ENCODE measurements at regions not wholly inside any gene's neighbourhood (a gene's known extent, or its start where the extent isn't known, plus 50 kb on each side); places are given as distances from the start of the nearest gene placed in this dataset.
"Not testable (repeated sequence)": the region's sequence is repeated elsewhere in the genome, so short reads cannot be mapped to it uniquely, and the experiment has no call there.

DNA sequence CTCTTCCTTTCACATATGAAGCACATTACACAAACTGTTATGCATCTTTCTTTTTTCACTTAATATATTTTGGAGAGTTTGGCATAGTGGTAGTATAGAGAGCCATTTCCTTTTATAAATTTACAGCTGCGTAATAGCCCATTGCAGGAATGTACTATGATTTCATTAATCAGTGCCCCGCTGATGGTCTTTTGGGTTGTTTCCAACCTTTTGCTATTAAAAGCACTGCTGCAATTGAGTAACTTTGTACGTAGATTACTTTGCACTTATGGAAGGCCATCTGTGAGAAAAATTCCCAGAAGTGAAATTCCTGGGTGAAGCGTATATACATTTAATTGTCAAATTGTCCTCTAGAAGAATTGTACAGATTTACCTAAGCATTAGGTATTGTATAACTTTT is 565.3 kb upstream of the ZNF804A start:
- in situ Hi-C loops (cut with HindIII; ENCODE audit: low pct_unique_long_range_greater_than_20kb, low sequenced_read_pairs), result no loop called here
- no peak for DNase-seq (ENCODE audit: low read depth, low spot score)

DNA sequence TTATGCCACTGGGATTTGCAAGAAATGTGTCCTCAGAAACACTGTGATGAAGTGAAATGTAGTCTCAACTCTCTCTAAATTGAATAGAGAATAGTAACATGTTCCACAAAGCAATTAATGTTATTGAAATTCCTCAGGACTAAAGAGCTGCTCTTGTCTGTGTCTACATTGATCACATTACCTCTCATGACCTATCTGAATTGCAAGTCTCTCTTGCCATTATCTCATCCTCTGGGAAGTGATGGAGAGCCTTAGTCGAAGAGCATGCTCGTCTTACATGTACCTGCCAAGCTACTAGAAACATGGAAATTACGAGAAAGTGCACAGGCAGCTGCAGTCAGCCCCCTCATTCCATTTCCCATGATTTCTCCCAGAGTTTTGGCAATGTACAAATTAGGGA is 561.1 kb upstream of the ZNF804A start:
- in situ Hi-C loops (cut with HindIII; ENCODE audit: low pct_unique_long_range_greater_than_20kb, low sequenced_read_pairs), result no loop called here

DNA sequence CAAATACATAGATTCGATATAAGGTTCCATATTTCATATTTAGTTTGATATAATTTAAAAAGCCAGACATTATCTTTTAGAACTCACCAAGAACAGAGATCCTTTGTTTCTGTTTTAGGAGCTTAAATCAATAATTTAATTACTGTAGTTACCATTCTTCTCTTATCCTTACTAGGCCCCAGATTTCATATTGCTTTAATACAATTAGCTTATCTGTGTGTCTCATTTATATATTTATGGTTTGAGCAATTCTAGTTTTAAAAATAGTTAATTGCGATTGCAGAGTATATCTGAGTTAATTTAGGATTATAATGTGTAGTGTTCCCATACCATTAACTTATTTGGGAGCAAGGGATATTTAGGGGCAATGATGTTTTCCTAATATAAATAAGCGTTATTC is 558.8 kb upstream of the ZNF804A start:
- in situ Hi-C loops (cut with HindIII; ENCODE audit: low pct_unique_long_range_greater_than_20kb, low sequenced_read_pairs), result no loop called here
- no peak for DNase-seq (ENCODE audit: low read depth, low spot score)

More for the DNA sequence above, 561.1 kb upstream of the ZNF804A start:
- no peak for DNase-seq (ENCODE audit: low read depth, low spot score)

DNA sequence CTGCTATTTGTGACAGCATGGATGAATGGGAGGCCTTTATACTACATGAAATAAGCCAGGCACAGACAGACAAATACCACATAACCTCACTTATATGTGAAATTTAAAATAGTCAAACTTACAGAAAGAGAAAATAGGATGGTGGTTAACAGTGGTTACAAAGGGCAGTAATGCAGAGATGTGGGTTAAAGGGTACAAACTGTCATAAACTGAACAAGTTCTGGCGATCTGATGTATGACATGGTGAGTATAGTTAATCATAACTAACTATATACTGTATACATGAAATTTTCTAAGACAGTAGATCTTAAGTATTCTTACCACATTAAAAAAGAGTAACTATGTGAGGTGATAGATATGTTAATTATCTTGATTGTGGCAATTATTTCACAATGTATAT is 558.1 kb upstream of the ZNF804A start:
- in situ Hi-C loops (cut with HindIII; ENCODE audit: low pct_unique_long_range_greater_than_20kb, low sequenced_read_pairs), result no loop called here

GRCh38 chr2:184041077-184041476 is 557.3 kb upstream of the ZNF804A start:
- no peak for DNase-seq (ENCODE audit: low read depth, low spot score)
- in situ Hi-C loops (cut with HindIII; ENCODE audit: low pct_unique_long_range_greater_than_20kb, low sequenced_read_pairs), result no loop called here

More for the DNA sequence above, 558.1 kb upstream of the ZNF804A start:
- no peak for DNase-seq (ENCODE audit: low read depth, low spot score)

DNA sequence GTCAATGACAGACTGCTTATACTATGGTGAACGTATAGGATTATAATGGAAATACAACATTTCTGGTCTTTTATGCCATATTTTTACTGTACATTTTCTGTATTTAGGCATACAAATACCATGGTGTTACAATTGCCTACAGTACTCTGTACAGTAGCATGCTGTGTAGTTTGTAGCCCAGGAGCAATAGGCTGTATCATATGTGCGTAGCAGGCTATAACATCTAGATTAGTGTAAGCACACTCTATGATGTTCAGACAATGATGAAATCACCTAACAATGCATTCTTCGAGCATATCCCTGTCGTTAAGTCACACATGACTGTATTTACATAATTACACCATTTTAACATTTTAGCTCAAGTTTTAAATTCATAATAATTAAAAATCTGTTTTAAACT is 556.6 kb upstream of the ZNF804A start:
- no peak for DNase-seq (ENCODE audit: low read depth, low spot score)
- in situ Hi-C loops (cut with HindIII; ENCODE audit: low pct_unique_long_range_greater_than_20kb, low sequenced_read_pairs), result no loop called here

DNA sequence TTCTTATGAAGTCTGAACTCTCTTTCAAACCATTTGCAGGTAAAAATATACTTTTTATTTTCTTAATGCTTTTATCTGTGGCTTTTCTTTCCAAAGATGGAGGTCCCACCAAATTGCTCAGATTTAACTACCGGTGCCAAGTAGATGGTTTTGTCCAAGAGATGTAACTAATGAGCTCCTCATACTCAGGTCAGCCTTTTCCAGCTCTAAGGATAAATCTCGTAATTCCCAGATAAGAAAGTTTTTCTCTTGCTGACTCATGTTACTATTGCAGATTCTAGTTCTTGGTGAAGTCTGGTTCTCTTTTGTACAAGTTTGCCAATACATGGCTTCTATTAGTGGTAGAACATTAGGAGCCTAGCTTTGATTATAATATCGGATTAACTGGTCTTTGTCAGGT is 550.8 kb upstream of the ZNF804A start:
- no peak for DNase-seq (ENCODE audit: low read depth, low spot score)
- in situ Hi-C loops (cut with HindIII; ENCODE audit: low pct_unique_long_range_greater_than_20kb, low sequenced_read_pairs), result no loop called here

DNA sequence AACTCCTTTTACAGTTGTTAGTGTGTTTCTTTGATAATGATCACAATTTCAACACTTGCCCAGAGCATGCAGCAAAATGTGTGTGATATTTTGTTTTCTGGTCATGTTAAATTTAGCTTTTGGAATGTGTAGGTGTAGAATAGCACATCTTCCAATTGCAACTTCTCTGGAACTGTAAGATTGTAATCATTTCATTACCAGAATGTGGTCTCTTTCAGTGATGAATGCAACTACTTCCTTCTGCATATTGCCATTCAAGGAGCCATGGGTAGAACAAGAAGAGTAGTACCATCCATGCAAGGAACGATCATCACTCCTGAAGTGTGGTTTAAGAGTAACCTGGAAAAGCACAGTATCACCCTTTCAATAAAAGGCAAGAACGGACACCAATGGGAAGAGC is 548.8 kb upstream of the ZNF804A start:
- in situ Hi-C loops (cut with HindIII; ENCODE audit: low pct_unique_long_range_greater_than_20kb, low sequenced_read_pairs), result no loop called here
- no peak for DNase-seq (ENCODE audit: low read depth, low spot score)

- in situ Hi-C loops (cut with HindIII; ENCODE audit: low pct_unique_long_range_greater_than_20kb, low sequenced_read_pairs), result no loop called here
- no peak for DNase-seq (ENCODE audit: low read depth, low spot score)
Observed at GRCh38 chr2:184053326-184053725, 545.0 kb upstream of the ZNF804A start.

GRCh38 chr2:184054419-184054818 is 543.9 kb upstream of the ZNF804A start:
- in situ Hi-C loops (cut with HindIII; ENCODE audit: low pct_unique_long_range_greater_than_20kb, low sequenced_read_pairs); DNase-seq (ENCODE audit: low read depth, low spot score): not testable (repeated sequence)

- in situ Hi-C loops (cut with HindIII; ENCODE audit: low pct_unique_long_range_greater_than_20kb, low sequenced_read_pairs), result no loop called here
- no peak for DNase-seq (ENCODE audit: low read depth, low spot score)
Observed at GRCh38 chr2:184057910-184058309, 540.4 kb upstream of the ZNF804A start.

GRCh38 chr2:184060268-184060667 is 538.1 kb upstream of the ZNF804A start:
- in situ Hi-C loops (cut with HindIII; ENCODE audit: low pct_unique_long_range_greater_than_20kb, low sequenced_read_pairs); DNase-seq (ENCODE audit: low read depth, low spot score): not testable (repeated sequence)

- in situ Hi-C loops (cut with HindIII; ENCODE audit: low pct_unique_long_range_greater_than_20kb, low sequenced_read_pairs), result no loop called here
- peak; percentile 30 for DNase-seq (ENCODE audit: low read depth, low spot score)
Observed at GRCh38 chr2:184067502-184067901, 530.8 kb upstream of the ZNF804A start.

- DNase-seq (ENCODE audit: low read depth, low spot score), result no peak
- in situ Hi-C loops (cut with HindIII; ENCODE audit: low pct_unique_long_range_greater_than_20kb, low sequenced_read_pairs), result no loop called here
Observed at GRCh38 chr2:184072470-184072869, 525.9 kb upstream of the ZNF804A start.

DNA sequence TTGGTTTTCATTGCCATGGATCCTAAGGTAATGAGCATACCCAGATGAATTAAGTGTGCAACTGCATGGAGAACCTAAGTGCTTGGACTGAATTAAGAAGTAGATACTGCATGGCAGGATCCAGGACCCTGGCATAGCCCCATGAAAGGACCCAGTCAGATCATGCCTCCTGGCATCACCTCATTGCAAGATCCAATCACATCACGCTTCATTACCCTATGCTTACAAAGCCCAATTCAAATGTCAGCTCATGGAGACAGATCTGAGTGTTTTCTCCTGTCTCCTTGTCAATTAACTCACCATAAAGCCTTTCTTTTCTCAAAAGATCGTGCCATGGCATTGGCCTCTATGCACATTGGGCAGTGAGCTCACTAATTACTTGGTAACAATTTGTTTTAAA is 519.8 kb upstream of the ZNF804A start:
- in situ Hi-C loops (cut with HindIII; ENCODE audit: low pct_unique_long_range_greater_than_20kb, low sequenced_read_pairs), result no loop called here
- DNase-seq (ENCODE audit: low read depth, low spot score), result no peak

GRCh38 chr2:184091456-184091855 is 506.9 kb upstream of the ZNF804A start:
- in situ Hi-C loops (cut with HindIII; ENCODE audit: low pct_unique_long_range_greater_than_20kb, low sequenced_read_pairs), result no loop called here
- DNase-seq (ENCODE audit: low read depth, low spot score), result no peak

- in situ Hi-C loops (cut with HindIII; ENCODE audit: low pct_unique_long_range_greater_than_20kb, low sequenced_read_pairs), result no loop called here
- no peak for DNase-seq (ENCODE audit: low read depth, low spot score)
Observed at GRCh38 chr2:184113696-184114403, 484.5 kb upstream of the ZNF804A start.

DNA sequence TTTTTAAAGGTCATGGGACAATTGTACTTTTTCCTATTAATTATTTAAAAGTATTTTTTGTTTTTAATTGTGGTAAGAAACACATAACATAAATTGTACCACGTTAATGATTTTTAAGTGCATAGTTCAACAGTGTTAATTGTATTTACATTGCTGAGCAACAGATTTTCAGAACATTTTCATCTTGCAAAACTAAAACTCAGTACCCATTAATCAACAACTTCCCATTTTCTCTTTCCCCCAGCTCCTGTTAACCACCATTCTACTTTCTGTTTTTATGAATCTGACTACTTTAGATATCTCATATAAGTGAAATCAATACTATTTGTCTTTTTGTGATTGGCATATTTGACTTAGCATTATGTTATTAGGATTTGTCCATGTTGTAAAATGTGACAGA is 483.9 kb upstream of the ZNF804A start:
- DNase-seq (ENCODE audit: low read depth, low spot score), result no peak
- in situ Hi-C loops (cut with HindIII; ENCODE audit: low pct_unique_long_range_greater_than_20kb, low sequenced_read_pairs), result no loop called here

GRCh38 chr2:184119989-184120800 is 478.1 kb upstream of the ZNF804A start:
- no peak for DNase-seq (ENCODE audit: low read depth, low spot score)
- in situ Hi-C loops (cut with HindIII; ENCODE audit: low pct_unique_long_range_greater_than_20kb, low sequenced_read_pairs), result no loop called here

All from SK-MEL-5 (cell line).